Fibroblast of lung (primary cell): ENCODE measurements at regions not wholly inside any gene's neighbourhood (a gene's known extent, or its start where the extent isn't known, plus 50 kb on each side); places are given as distances from the start of the nearest gene placed in this dataset.

Experiments used
- DNase-seq, 2 donors: peaks; one replicate each; pipeline versions ENCODE4 v3.0.0 to v3.0.0-alpha.2; 2010; ENCODE audit warnings: low read depth in 2 of 2
- H2AFZ ChIP-seq: 2 replicates; pipeline ENCODE4 v1.5.1; 2012; ENCODE audit warnings: low read length, control low read depth, inconsistent platforms
- H3K27ac ChIP-seq: 2 replicates; pipeline ENCODE4 v1.5.1; 2011; ENCODE audit warnings: low read length, control low read depth; ENCODE audit not compliant: insufficient read depth
- H3K27me3 ChIP-seq: 2 replicates; pipeline ENCODE4 v1.5.1; 2011; ENCODE audit warnings: mild to moderate bottlenecking, low read length; ENCODE audit not compliant: control insufficient read depth, insufficient read depth
- H3K36me3 ChIP-seq: 2 replicates; pipeline ENCODE4 v1.5.1; 2011; ENCODE audit warnings: low read length; ENCODE audit not compliant: control insufficient read depth, insufficient read depth
- H3K4me1 ChIP-seq: 2 replicates; pipeline ENCODE4 v1.5.1; 2011; ENCODE audit warnings: low read length; ENCODE audit not compliant: control insufficient read depth, insufficient read depth; ENCODE audit errors: extremely low read depth
- H3K4me2 ChIP-seq: 2 replicates; pipeline ENCODE4 v1.5.1; 2011; ENCODE audit warnings: low read length, control low read depth; ENCODE audit not compliant: insufficient read depth; ENCODE audit errors: extremely low read depth
- H3K4me3 ChIP-seq, 4 experiments: fragments of 200-600 bp in 1 of 4; sonication (generic) in 1 of 4; replicated peaks in 1 of 4; 2 replicates each; pipeline ENCODE4 v1.5.1; 2011 to 2016; ENCODE audit warnings: low read length in 4 of 4, low read depth in 3 of 4, mild to moderate bottlenecking in 3 of 4, control low read depth in 2 of 4, inconsistent platforms in 1 of 4, mixed read lengths in 1 of 4; ENCODE audit not compliant: insufficient read depth in 1 of 4; ENCODE audit errors: control extremely low read depth in 1 of 4
- H3K79me2 ChIP-seq: 2 replicates; pipeline ENCODE4 v1.5.1; 2012; ENCODE audit warnings: mild to moderate bottlenecking, low read length, inconsistent platforms; ENCODE audit not compliant: control insufficient read depth, insufficient read depth
- H3K9ac ChIP-seq: 2 replicates; pipeline ENCODE4 v1.5.1; 2011; ENCODE audit warnings: mild to moderate bottlenecking, low read length, control low read depth; ENCODE audit not compliant: insufficient read depth
- H3K9me3 ChIP-seq: 2 replicates; pipeline ENCODE4 v1.5.1; 2012; ENCODE audit warnings: low read depth, low read length; ENCODE audit not compliant: control insufficient read depth, insufficient read depth
- H4K20me1 ChIP-seq: 2 replicates; pipeline ENCODE4 v1.5.1; 2011; ENCODE audit warnings: low read length; ENCODE audit not compliant: control insufficient read depth, insufficient read depth; ENCODE audit errors: extremely low read depth
- EZH2 ChIP-seq: IDR thresholded peaks from 2 replicates; pipeline ENCODE4 v1.5.1; 2012; ENCODE audit warnings: low read length, control low read depth, mild to moderate bottlenecking; ENCODE audit errors: missing control alignments
- TF ChIP-seq, protein P1 (sequence below), 2 donors: IDR thresholded peaks in 1 of 2; conservative IDR thresholded peaks in 1 of 2; 1 replicate in 1 of 2; 2 replicates in 1 of 2; pipeline ENCODE4 v1.5.1; 2011 to 2012; ENCODE audit warnings: low read length in 2 of 2, control low read depth in 1 of 2, inconsistent platforms in 1 of 2, low read depth in 1 of 2, mild to moderate bottlenecking in 1 of 2

- no peak for DNase-seq
- Histone ChIP-seq H3K27ac (no peak overlapping the region), H4K20me1 (no peaks in the 10 kb centered on the region), H3K4me2 (no peak overlapping the region), H3K4me3 (no peak overlapping the region), H3K27me3 (no peaks in the 10 kb centered on the region), H3K9ac (no peak overlapping the region), H3K9me3 (no peaks in the 10 kb centered on the region), H3K36me3 (no peaks in the 10 kb centered on the region), H3K4me1 (no peaks in the 10 kb centered on the region), H2AFZ (no peak overlapping the region), H3K79me2 (no peaks in the 10 kb centered on the region)
- TF ChIP-seq EZH2, result no peak
- TF ChIP-seq, protein P1, sequence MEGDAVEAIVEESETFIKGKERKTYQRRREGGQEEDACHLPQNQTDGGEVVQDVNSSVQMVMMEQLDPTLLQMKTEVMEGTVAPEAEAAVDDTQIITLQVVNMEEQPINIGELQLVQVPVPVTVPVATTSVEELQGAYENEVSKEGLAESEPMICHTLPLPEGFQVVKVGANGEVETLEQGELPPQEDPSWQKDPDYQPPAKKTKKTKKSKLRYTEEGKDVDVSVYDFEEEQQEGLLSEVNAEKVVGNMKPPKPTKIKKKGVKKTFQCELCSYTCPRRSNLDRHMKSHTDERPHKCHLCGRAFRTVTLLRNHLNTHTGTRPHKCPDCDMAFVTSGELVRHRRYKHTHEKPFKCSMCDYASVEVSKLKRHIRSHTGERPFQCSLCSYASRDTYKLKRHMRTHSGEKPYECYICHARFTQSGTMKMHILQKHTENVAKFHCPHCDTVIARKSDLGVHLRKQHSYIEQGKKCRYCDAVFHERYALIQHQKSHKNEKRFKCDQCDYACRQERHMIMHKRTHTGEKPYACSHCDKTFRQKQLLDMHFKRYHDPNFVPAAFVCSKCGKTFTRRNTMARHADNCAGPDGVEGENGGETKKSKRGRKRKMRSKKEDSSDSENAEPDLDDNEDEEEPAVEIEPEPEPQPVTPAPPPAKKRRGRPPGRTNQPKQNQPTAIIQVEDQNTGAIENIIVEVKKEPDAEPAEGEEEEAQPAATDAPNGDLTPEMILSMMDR (conservative IDR thresholded peaks at IDR 0.05 in 1 of 2, IDR thresholded peaks at IDR 0.05 in 1 of 2; ENCODE audit: low read depth in 1 of 2, low read length in 2 of 2), result no peak
These were observed 50.5 kb upstream of the PAK5 start for GRCh38 chr20:9889270-9889981.
